ENCODE measurements at regions not wholly inside any gene's neighbourhood (a gene's known extent, or its start where the extent isn't known, plus 50 kb on each side); places are given as distances from the start of the nearest gene placed in this dataset.

DNA sequence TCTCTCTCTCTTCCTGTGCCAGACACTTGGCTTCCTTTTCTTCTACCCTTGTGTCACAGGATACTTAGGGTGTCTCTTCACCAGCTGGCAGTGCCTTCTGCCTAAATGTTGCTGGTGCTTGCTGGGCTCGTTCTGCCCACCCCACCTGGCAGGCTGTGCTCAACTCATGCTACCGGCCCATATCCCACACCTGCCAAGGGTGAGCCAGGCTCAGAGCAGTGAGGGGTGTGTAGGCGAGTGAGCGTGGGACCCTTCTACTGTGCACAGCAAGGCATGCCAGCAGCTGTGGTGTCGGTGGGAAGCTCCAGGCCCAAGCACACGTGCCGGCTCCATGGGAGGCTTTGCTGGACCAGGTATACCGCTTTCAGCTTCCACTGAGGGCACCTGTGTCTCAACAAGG lies 1626.7 kb upstream of the ACO1 start:
- TF ChIP-seq, protein P1, sequence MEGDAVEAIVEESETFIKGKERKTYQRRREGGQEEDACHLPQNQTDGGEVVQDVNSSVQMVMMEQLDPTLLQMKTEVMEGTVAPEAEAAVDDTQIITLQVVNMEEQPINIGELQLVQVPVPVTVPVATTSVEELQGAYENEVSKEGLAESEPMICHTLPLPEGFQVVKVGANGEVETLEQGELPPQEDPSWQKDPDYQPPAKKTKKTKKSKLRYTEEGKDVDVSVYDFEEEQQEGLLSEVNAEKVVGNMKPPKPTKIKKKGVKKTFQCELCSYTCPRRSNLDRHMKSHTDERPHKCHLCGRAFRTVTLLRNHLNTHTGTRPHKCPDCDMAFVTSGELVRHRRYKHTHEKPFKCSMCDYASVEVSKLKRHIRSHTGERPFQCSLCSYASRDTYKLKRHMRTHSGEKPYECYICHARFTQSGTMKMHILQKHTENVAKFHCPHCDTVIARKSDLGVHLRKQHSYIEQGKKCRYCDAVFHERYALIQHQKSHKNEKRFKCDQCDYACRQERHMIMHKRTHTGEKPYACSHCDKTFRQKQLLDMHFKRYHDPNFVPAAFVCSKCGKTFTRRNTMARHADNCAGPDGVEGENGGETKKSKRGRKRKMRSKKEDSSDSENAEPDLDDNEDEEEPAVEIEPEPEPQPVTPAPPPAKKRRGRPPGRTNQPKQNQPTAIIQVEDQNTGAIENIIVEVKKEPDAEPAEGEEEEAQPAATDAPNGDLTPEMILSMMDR (IDR thresholded peaks at IDR 0.05) = no peak
- TF ChIP-seq POLR2A (IDR thresholded peaks at IDR 0.05; ENCODE audit: low read depth) = no peak

Measured in esophagus muscularis mucosa (tissue), 3 donors.